ENCODE measurements at regions not wholly inside any gene's neighbourhood (a gene's known extent, or its start where the extent isn't known, plus 50 kb on each side); places are given as distances from the start of the nearest gene placed in this dataset.

GRCh38 chr1:163477276-163477830, 155.6 kb downstream of the NUF2 start:
- no peaks in the 10 kb centered on the region for H4K20me1 ChIP-seq (replicated peaks; ENCODE audit: control insufficient read depth, insufficient read depth, low read length)
- in situ Hi-C loops (cut with MboI) (no loop called here), intact Hi-C loops (cut with micrococcal nuclease) (no loop called here)
- ChIA-PET CTCF (ENCODE audit: low intra/inter-chr PET ratio) (no interaction called here), POLR2A (no interaction called here)
- no peaks in the 10 kb centered on the region for H3K27me3 ChIP-seq (ENCODE audit: control insufficient read depth in 2 of 2, insufficient read depth in 2 of 2, low read length in 2 of 2)
- no peak overlapping the region for H3K9ac ChIP-seq (ENCODE audit: insufficient read depth in 1 of 2, low read depth in 2 of 2, low read length in 2 of 2)
- no peak for TF ChIP-seq RNF219 (CRISPR knock-in tag; IDR thresholded peaks at IDR 0.05)
- no peak for TF ChIP-seq ZNF699 (CRISPR knock-in tag; IDR thresholded peaks at IDR 0.05; ENCODE audit: insufficient replicate concordance)
- TF ChIP-seq BACH1 (tag; IDR thresholded peaks at IDR 0.05), result no peak
- TF ChIP-seq SRSF1 (IDR thresholded peaks at IDR 0.05; ENCODE audit: low read depth, low read length), result no peak
- TF ChIP-seq BDP1 (IDR thresholded peaks at IDR 0.05; ENCODE audit: insufficient read depth, insufficient read length), result no peak
- no peak for TF ChIP-seq ZNF263 (CRISPR knock-in tag; IDR thresholded peaks at IDR 0.05; ENCODE audit: borderline replicate concordance)
- no peak for TF ChIP-seq GTF2B (IDR thresholded peaks at IDR 0.05; ENCODE audit: extremely low read depth, insufficient read length)
- TF ChIP-seq EP300 (IDR thresholded peaks at IDR 0.05; ENCODE audit: low read length), result no peak
- TF ChIP-seq NR2F6 (CRISPR knock-in tag; IDR thresholded peaks at IDR 0.05), result no peak
- TF ChIP-seq TCF7L2 (IDR thresholded peaks at IDR 0.05; ENCODE audit: low read depth, low read length), result no peak
- TF ChIP-seq GTF2F1 (IDR thresholded peaks at IDR 0.05; ENCODE audit: low read depth, low read length), result no peak
- no peak for TF ChIP-seq NR1H2 (CRISPR knock-in tag; IDR thresholded peaks at IDR 0.05)
- no peak for TF ChIP-seq ZNF384 (IDR thresholded peaks at IDR 0.05; ENCODE audit: low read depth, low read length)
- no peak for TF ChIP-seq ZNF75A (CRISPR knock-in tag; IDR thresholded peaks at IDR 0.05)
- TF ChIP-seq TAF7 (tag; IDR thresholded peaks at IDR 0.05), result no peak
- no peak for TF ChIP-seq BRF1 (IDR thresholded peaks at IDR 0.05; ENCODE audit: borderline replicate concordance, extremely low read depth, insufficient read length)
- no peak for TF ChIP-seq GATA2 (CRISPR knock-in tag; IDR thresholded peaks at IDR 0.05)
- no peak for TF ChIP-seq ZFP1 (CRISPR knock-in tag; IDR thresholded peaks at IDR 0.05)
- no peak overlapping the region for H3K4me2 ChIP-seq (ENCODE audit: insufficient read depth, low read length)
- BruUV-seq (replicated peaks), result no TSS peak
- FAIRE-seq, result no peak
- H3K4me1 ChIP-seq (replicated peaks in 1 of 2; ENCODE audit: control insufficient read depth in 2 of 2, insufficient read depth in 2 of 2, low read length in 2 of 2), result no peaks in the 10 kb centered on the region
- no peak overlapping the region for H2AFZ ChIP-seq (ENCODE audit: low read depth, low read length)
- DNase-seq (ENCODE audit: extremely low read depth in 1 of 4, low spot score in 3 of 4), result no peak
- no peak for ATAC-seq
- H3K27ac ChIP-seq (ENCODE audit: extremely low read depth, low read depth, low read length), result no peak overlapping the region
- H3K36me3 ChIP-seq (ENCODE audit: control insufficient read depth, insufficient read depth, low read length), result no peaks in the 10 kb centered on the region
- no peaks in the 10 kb centered on the region for H3K9me1 ChIP-seq (ENCODE audit: control insufficient read depth, insufficient read depth, low read length)
- 2% methylated on average over 3 of the region's 3 CpGs for whole genome bisulfite sequencing (ENCODE audit: insufficient coverage, low coverage, missing lambda C conversion rate)
- no peaks in the 10 kb centered on the region for H3K9me3 ChIP-seq (replicated peaks; ENCODE audit: control insufficient read depth, insufficient read depth, low read depth, low read length)
- no peaks in the 10 kb centered on the region for H3K79me2 ChIP-seq (ENCODE audit: control insufficient read depth, insufficient read depth, low read length)
- no peak overlapping the region for H3K4me3 ChIP-seq

Data from K562 (cell line).